DND-41 (cell line): ENCODE measurements at regions not wholly inside any gene's neighbourhood (a gene's known extent, or its start where the extent isn't known, plus 50 kb on each side); places are given as distances from the start of the nearest gene placed in this dataset.

Experiments
- EZH2 ChIP-seq: IDR thresholded peaks from 3 replicates; pipeline ENCODE4 v1.6.1; 2012; ENCODE audit warnings: borderline replicate concordance, low read depth, mild to moderate bottlenecking, moderate library complexity, low read length, inconsistent platforms; ENCODE audit not compliant: severe bottlenecking
- TF ChIP-seq, protein P1 (sequence below): IDR thresholded peaks from 2 replicates; pipeline ENCODE4 v1.5.1; 2012; ENCODE audit warnings: borderline replicate concordance, low read length, moderate library complexity, mild to moderate bottlenecking; ENCODE audit not compliant: poor library complexity, severe bottlenecking; ENCODE audit errors: extremely low read depth

DNA sequence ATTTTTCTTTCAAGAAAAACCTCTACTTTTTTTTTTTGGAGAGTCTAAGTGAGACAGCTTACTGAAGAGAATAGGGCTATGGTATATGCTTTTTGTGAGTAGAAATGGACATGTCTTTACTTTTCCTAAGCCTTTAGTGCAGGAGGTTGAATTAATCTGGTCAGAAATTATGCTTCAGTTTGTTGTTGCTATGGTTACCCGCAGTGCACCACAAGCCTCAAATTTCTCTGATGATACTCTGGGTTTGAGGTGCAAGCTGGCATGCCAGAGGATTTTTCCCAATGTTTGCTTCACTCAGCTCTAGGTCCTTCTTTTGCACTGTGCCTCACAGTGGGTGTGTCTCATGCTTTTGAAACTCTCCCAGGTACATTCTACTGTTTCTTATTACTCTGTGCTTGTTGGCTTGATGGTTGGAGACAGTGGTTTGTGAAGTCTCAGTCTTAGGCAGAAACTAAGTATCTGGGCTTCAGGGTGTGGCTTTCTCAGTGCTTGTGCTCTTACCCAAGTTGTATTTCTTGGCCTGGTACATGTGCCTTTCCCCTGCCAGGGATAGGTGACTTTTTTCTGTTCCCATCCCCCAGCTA lies 278.3 kb downstream of the RBM43 start:
- TF ChIP-seq, protein P1, sequence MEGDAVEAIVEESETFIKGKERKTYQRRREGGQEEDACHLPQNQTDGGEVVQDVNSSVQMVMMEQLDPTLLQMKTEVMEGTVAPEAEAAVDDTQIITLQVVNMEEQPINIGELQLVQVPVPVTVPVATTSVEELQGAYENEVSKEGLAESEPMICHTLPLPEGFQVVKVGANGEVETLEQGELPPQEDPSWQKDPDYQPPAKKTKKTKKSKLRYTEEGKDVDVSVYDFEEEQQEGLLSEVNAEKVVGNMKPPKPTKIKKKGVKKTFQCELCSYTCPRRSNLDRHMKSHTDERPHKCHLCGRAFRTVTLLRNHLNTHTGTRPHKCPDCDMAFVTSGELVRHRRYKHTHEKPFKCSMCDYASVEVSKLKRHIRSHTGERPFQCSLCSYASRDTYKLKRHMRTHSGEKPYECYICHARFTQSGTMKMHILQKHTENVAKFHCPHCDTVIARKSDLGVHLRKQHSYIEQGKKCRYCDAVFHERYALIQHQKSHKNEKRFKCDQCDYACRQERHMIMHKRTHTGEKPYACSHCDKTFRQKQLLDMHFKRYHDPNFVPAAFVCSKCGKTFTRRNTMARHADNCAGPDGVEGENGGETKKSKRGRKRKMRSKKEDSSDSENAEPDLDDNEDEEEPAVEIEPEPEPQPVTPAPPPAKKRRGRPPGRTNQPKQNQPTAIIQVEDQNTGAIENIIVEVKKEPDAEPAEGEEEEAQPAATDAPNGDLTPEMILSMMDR, result no peak
- TF ChIP-seq EZH2, result no peak
